ENCODE measurements at regions not wholly inside any gene's neighbourhood (a gene's known extent, or its start where the extent isn't known, plus 50 kb on each side); places are given as distances from the start of the nearest gene placed in this dataset.
A peak's percentile ranks its signal among the peaks of the same experiment; 100 is the strongest.

DNA sequence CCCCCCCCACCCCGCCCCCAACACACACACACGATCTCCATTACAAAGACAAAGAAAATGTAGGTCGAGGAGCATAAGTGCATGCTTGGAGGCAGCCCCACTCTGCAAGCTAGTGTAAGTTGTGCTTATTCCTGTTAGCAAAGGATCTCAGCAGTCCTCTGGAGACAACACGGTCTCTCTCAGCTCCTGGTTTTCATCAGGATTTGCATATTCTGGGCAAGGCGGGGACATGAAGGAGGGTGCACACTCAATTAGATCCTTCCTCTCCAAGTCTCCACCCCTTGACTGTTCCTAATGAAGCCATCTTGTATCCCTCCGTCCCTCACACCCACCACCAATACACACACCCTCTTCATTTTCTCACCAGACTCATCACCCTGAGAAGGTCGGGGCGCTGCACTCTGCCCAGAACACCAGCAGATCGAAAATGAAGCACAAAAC is 63.8 kb downstream of the MRPL46 start:
- Mint-ChIP-seq H3K27ac (no peak overlapping the region), H3K36me3 (ENCODE audit: low read depth) (no peaks in the 10 kb centered on the region), H3K27me3 (peaks cover 3% of the 10 kb centered on the region), H3K9me3 (no peaks in the 10 kb centered on the region), H3K4me3 (no peak overlapping the region), H3K4me1 (ENCODE audit: low read depth) (peaks cover 11% of the 10 kb centered on the region)
- CTCF ChIA-PET, result interaction anchor here (1.8 kb wide), 1 partner anchor 52 kb away, joined by 4 read pairs; no protein-coding TSS in a partner anchor
- intact Hi-C loops (cut with micrococcal nuclease), result no loop called here
- no peak for TF ChIP-seq CTCF (IDR thresholded peaks at IDR 0.05)
- POLR2A ChIA-PET, result no interaction called here
- ATAC-seq (no peak), DNase-seq (no peak)

DNA sequence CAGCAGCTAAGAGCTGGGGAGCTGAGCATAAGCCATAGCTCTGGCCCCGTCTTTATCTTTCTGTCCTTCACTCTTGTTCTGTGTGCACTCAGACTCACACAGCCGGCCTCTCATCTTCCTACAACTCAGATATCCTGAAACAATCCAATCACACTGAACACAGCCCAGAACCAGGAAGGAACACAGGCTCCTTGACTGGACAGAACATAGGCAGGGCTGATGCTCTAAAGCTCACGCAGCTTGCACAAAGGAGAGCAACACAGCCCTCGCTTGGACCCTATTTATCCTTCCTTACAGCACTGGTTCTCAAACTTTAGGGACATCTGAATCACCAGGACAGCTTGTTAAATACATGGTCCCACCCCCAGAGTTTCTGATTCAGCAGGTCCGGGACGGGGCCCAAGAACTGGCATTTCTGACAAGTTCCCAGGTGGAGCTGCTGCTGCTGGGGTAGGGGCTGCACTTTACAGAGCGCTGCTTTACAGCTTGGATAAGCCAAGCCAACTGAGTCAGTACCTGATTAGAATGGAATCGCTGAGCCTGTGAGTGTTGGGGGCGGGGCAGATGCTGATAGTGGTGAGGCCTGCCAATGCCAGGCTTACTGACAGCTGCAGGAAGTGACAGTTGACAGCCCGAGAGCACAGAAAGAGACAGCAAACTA is 65.1 kb downstream of the MRPL46 start:
- ChIA-PET CTCF (interaction anchor here (0.9 to 1.7 kb wide), 3 partner anchors 155 to 263 kb away, joined by 3 to 4 read pairs (median 4); no protein-coding TSS in a partner anchor), POLR2A (no interaction called here)
- TF ChIP-seq CTCF (IDR thresholded peaks at IDR 0.05), result no peak
- peaks cover 1% of the 10 kb centered on the region for H3K27me3 Mint-ChIP-seq
- H3K36me3 Mint-ChIP-seq (ENCODE audit: low read depth), result no peaks in the 10 kb centered on the region
- ATAC-seq (peak; percentile 79), DNase-seq (peak; percentile 67)
- no peak overlapping the region for H3K27ac Mint-ChIP-seq
- H3K4me1 Mint-ChIP-seq (ENCODE audit: low read depth), result peaks cover 11% of the 10 kb centered on the region
- intact Hi-C loops (cut with micrococcal nuclease), result no loop called here
- H3K4me3 Mint-ChIP-seq, result no peak overlapping the region
- no peaks in the 10 kb centered on the region for H3K9me3 Mint-ChIP-seq

DNA sequence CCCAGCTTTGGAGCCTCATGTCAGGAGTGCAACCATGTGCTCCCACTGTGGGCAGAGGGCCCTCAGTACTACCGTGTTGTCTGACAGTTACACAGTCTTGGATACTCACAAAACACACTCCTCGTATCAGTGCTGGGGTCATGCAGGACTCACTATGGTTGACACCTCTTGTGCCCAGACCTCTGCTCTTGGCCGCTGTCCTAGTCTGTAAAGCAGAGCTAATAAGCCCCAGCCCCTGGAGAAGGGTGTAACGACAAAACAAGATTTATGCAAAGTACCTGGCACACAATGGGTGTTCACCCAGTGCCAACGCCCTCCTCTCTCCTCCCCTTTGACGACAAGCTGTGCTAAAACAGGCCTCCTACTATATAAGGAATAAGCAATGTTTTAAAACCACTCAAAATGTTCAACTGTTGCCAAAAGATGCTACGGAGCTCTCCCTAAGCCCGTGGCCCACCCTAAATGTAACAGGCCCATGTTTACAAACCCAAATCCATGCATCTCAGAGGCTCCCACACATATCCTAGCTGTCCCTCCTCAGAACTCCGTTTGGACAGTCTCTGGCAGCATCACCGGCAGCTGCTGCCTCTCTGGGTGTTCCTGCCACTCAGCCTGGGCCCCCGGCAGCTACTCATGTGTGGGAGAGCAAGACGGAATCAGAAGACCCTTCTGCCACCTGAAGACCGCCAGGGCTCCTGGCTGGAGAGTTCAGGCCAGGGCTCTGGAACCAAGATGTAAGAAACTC is 65.8 kb downstream of the MRPL46 start:
- peaks cover 1% of the 10 kb centered on the region for H3K27me3 Mint-ChIP-seq
- no peaks in the 10 kb centered on the region for H3K36me3 Mint-ChIP-seq (ENCODE audit: low read depth)
- no peaks in the 10 kb centered on the region for H3K9me3 Mint-ChIP-seq
- DNase-seq, result no peak
- no peak for ATAC-seq
- no peak for TF ChIP-seq CTCF (IDR thresholded peaks at IDR 0.05)
- no peak overlapping the region for H3K27ac Mint-ChIP-seq
- ChIA-PET CTCF (interaction anchor here (0.9 to 1.7 kb wide), 3 partner anchors 154 to 263 kb away, joined by 3 to 4 read pairs (median 4); no protein-coding TSS in a partner anchor), POLR2A (no interaction called here)
- H3K4me1 Mint-ChIP-seq (ENCODE audit: low read depth), result peaks cover 11% of the 10 kb centered on the region
- no peak overlapping the region for H3K4me3 Mint-ChIP-seq
- intact Hi-C loops (cut with micrococcal nuclease), result no loop called here

DNA sequence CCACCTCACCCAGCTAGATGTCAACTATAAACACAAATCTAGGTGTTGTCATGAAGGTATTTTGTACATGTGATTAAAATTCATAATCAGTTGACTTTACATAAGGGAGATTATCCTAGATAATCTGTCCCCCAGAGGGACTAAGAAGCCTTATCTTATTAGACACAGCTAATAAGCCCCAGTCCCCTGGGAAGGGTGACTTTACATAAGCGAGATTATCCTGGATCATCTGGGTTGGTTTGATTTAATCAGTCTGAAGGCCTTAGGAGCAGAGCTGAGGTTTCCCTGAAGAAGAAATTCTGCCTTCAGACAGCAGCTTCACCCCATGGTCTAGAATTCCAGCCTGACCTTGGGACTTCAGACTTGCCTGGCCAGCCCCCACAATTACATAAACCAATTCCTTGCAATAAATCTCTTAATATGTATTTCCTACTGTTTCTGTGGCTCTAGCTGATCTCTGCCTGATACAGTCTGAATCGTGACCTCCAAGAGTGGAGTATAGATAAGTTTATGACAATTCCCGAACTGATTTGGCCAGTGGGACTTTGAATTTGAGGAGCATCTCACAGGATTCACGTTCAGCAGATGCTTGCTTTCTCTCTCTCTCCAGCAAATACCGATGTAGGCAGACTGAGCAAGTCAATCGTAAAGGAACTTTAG is 66.5 kb downstream of the MRPL46 start:
- peaks cover 11% of the 10 kb centered on the region for H3K4me1 Mint-ChIP-seq (ENCODE audit: low read depth)

More for the DNA sequence above, 66.5 kb downstream of the MRPL46 start:
- DNase-seq (no peak), ATAC-seq (no peak)
- TF ChIP-seq CTCF (IDR thresholded peaks at IDR 0.05), result no peak
- no peaks in the 10 kb centered on the region for H3K9me3 Mint-ChIP-seq
- intact Hi-C loops (cut with micrococcal nuclease), result no loop called here
- POLR2A ChIA-PET, result interaction anchor here (0.6 kb wide), 1 partner anchor 9 kb away, joined by 3 read pairs; no protein-coding TSS in a partner anchor
- no peak overlapping the region for H3K27ac Mint-ChIP-seq
- H3K4me3 Mint-ChIP-seq, result no peak overlapping the region
- CTCF ChIA-PET, result interaction anchor here (1.7 kb wide), 1 partner anchor 156 kb away, joined by 4 read pairs; no protein-coding TSS in a partner anchor
- H3K36me3 Mint-ChIP-seq (ENCODE audit: low read depth), result no peaks in the 10 kb centered on the region
- H3K27me3 Mint-ChIP-seq, result peaks cover 1% of the 10 kb centered on the region

All from activated CD8-positive, alpha-beta T cell treated with anti-CD3 and anti-CD28 coated beads for 36 hours (primary cell).